ENCODE measurements at regions not wholly inside any gene's neighbourhood (a gene's known extent, or its start where the extent isn't known, plus 50 kb on each side); places are given as distances from the start of the nearest gene placed in this dataset.

DNA sequence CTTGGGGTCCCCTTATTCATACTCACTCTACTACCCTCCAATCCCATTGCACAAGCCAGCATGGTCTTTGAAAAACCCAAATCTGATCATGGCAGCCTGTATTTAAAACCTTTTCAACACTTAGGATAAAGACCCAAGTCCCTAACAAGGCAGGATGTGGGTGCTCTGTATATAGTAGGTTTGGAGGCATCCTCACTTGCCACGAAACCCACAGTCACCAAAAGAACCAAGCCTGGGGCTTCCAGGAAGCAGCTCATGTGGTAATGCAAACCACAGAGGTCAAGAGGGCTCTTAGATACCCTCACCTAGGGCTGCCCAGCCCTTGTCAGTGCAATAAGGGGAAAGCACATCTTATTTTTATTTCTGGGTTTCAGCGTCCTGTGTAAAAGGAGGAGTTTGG is 218.6 kb upstream of the ASIC2 start:
- DNase-seq (ENCODE audit: extremely low read depth, low read depth): no peak

DNA sequence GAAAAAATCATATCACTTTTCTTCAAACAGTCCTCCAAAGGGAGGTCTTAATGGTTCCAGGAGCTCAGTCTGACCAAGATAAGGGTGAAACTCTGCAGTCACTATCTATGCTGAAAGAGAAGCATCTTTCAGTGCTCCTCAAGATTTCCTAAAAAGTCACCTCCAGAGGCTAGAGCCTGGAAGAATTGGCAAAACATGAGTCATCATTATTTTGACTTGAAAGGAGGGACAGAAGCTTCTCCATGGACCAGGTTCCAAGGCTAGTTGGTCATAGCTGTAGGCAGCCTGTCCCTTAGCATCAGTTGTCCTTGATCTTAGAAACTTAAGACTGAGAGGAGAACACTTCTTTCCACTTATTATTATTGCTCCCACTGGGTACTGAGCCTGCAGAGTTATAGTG is 219.0 kb upstream of the ASIC2 start:
- DNase-seq (ENCODE audit: extremely low read depth, low read depth): no peak

DNA sequence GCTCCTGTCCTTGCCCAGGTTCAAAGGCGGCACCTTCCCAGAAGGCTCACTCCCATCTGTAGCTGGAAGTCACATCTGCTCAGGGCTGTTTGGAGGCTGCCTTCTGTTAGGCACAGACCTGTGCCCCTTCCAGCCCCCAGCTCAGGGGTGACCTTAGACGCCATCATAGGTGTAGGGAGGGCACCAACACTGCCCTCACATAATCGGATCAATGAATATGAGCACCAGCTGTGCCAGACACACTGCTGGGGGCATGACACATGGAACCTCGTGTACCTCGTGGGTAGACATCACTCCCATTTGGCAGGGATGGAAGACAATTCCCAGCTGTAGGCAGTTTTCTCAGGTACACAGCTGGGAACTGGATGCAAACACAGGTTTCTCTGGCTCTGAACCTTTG is 220.7 kb upstream of the ASIC2 start:
- no peak for DNase-seq (ENCODE audit: extremely low read depth, low read depth)

DNA sequence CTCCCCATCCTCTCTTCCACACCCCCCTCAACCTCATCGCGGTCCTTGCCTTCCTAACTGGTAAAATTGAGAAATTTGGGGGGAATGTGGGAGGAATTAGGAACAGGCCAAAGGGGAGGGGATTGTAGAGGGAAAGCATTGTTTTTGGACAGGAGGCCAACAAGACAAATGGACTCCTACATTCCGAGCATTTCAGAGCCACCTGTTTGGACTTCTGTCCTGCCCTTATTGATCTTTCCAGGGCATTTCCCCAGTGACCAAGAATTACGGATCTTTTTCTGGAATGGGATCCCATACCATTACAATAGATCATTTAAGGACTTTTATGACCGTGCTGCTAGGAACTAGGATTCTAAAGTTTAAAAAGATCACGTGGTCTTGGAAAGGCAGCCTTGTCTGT is 221.3 kb upstream of the ASIC2 start:
- no peak for DNase-seq (ENCODE audit: extremely low read depth, low read depth)

DNA sequence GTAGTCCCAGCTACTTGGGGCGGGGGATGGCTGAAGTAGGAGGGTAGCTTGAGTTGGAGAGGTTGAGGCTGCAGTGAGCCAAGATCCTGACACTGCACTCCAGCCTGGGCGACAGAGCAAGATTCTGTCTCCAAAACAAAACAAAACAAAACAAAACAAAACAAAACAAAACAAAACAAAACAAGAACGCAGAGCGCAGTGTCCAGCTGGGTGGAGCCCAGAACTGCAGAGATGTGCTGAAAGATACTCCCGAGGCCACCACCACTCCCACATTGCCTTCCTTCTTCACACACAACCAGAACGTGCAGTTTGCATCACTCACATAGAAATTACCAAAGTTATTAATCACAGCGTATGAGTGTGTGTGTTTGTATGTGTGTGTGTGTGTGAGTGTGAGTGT is 222.9 kb upstream of the ASIC2 start:
- no peak for DNase-seq (ENCODE audit: extremely low read depth, low read depth)

DNA sequence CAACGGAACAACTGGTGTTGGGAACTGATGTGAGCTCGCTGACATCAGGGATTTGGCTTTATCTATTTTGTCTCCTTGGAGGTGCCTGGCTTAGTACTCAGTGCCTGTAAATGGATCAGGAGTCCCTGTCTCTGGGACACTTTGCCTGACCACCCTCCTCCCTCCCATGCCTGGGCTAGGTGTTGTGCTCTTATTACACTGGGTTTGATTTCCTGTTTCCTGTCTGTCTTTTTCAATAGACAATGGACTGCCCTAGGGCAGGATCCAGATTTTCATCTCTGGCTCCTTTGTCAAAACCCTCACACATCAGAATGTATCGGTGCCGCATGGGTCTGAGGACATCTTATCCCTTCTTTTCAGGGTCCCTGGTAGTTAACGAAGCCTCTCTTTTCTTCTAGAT is 223.6 kb upstream of the ASIC2 start:
- no peak for DNase-seq (ENCODE audit: extremely low read depth, low read depth)

DNA sequence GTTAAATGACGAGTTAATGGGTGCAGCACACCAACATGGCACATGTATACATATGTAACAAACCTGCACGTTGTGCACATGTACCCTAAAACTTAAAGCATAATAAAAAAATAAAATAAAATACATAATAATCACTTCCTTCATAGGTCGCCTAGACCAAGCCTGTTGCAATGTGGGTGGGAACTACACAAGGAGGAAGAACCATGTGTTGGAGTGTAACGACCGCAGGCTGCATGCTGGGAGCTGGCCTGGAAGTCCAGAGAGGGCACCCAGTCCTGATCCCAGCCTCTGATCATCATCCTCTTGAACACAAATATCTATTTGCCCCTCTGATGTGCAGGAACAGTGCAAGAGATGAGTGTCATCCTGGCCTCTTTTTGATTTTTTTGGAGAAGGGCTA is 224.7 kb upstream of the ASIC2 start:
- DNase-seq (ENCODE audit: extremely low read depth, low read depth): no peak

DNA sequence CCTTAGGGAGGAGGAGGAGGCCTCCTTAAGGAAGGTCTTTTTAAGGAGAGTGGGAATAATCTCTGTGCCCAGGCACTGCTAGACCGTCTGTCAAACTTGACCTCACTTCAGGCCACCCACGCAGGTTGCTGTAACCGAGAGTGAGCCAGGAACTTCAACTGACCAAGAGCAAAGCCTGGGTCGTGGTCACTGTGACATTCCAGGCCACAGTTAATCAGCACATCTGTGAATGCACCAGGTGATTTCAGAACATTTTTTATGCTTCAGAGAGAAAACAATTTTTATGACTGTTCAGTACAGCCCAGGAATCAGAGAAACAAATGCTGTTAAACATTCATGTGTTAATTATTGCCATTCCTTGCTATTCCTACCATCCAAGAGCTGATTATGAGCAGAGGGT is 226.6 kb upstream of the ASIC2 start:
- no peak for DNase-seq (ENCODE audit: extremely low read depth, low read depth)

DNA sequence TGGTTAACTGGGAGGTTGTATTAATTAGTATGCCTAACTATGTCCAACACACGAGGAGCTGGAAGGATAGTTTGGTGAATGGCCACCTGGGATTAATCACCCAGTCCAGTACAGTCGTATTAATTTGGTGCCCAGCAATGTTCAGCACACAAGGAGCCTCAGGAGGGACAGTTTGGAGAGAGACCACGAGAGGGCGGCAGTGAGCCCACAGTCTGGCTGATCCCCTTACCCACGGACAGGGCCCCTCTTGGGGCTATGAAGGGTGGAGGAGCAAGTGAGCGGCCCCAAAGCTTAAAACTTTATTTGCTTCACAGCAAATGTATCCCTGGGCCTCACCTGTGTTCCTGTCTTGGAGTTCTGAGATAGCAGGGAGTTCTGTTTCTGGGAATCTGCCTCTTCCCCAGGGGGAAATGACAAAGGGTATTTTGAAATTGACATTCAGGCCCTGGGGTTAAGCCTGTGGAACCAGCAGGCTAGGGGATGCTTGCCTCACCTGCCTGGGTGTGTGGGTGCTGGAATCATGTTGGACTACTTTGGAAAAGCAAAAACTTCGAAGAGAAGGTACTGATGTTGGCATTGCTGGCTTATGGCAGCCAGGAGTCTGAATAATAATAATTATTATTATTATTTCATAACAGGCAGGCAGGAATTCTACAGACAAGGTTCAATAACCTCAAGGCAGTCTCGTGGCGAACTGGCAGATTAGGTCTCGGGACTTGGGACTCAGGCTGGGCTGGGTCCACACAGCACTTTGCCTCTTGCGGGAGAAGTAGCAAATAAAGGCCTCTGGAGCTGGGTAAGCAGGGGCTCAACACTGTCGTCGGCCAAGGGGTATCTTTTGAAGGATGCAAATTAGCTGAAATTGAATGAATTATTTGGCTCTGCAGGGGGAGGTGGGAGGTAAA is 227.6 kb upstream of the ASIC2 start:
- peak; percentile 9 for DNase-seq (ENCODE audit: extremely low read depth, low read depth)

DNA sequence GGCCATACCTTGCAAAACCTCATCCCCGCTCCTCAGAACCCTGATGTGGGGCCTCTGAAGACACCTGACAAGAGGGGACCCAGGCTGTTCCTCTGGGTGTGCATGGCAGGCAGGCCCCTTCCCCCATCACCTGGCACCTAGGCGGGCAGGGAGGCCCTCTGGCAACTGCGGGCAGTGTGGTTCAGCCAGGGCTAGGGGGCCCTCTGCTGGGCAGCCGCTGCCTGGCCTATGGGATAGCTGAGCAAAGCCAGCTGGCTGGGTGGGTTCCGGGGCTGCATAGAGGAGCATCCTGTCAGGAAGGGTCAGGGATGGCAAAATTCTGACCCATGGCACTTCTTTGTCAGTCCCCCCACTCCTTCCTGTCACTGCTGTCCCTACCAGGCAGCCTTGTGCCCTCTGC is 228.7 kb upstream of the ASIC2 start:
- DNase-seq (ENCODE audit: extremely low read depth, low read depth): no peak

DNA sequence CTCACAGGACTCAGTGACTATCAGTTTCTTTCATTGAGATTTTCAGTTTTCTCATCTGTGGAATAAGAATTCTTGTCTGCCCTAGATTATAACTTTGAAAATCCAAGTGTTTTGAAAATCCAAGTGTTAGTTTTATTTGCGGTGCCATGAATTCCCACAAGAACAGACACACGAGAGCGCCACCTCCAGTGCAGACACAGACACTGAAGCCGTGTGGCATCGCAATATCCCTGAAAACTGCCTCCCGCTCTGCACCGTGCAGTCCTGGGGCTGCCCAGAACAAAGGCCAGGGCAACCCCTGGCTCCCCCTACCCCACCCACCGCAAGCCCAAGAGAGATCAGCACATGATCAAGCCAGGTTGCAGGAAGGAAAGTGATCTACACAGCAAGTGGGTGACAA is 229.5 kb upstream of the ASIC2 start:
- DNase-seq (ENCODE audit: extremely low read depth, low read depth): no peak

DNA sequence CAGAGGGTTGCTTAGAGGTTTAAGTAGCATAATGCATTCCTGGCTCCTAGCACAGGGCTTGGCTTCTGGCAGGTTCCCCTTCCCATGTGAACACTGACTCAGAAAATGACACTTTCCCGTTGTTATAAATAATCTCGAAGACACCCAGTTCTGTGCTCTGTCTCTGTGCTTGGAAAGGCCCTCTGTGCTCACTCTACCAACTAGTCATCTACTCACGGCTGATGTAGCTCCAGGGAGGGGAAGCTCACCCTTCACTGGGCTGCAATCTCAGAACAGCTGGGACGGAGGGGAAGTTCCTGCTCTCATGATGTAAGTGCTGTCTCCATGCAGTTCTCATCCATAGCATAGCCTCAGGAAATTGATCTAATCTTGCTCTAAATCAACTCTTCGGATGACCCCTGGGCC is 230.5 kb upstream of the ASIC2 start:
- no peak for DNase-seq (ENCODE audit: extremely low read depth, low read depth)

DNA sequence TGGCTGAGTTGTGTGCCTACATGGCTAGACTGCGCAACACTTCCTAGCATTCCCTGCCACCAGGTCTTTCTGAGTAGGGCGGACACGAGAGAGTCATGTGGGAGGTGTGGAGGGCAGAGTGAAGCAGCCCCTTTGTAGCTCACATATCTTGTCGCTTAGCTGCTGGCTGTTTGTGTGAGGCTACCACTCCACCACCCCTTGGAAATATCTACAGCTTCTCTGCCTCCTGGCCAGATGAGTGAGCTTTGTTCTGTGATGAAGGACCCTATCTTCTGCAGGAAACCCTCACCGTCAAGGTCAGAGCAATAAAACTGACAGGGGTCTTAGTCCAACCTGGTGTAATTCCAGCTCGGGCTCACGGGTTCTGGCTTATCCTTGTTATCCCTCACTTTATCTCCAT is 232.1 kb upstream of the ASIC2 start:
- no peak for DNase-seq (ENCODE audit: extremely low read depth, low read depth)

DNA sequence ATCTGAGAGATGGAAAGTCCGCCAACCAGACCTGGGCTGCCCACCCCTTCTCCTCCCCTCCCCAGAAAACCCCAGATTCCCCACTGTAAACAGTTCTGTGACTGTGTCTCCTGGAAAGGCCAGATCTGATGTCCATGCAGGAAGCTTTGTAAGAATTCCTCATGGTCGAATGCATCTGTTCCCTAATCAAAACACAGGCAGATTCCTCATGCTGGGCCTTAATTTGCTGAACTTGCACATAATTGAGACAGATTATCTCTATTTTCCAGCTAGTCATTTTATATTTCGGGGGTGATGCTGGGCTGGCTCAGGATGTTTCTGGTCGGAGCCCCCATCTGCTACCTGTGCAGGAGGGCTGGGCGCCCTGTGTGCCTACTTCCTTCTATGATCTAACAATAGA is 233.6 kb upstream of the ASIC2 start:
- no peak for DNase-seq (ENCODE audit: extremely low read depth, low read depth)

DNA sequence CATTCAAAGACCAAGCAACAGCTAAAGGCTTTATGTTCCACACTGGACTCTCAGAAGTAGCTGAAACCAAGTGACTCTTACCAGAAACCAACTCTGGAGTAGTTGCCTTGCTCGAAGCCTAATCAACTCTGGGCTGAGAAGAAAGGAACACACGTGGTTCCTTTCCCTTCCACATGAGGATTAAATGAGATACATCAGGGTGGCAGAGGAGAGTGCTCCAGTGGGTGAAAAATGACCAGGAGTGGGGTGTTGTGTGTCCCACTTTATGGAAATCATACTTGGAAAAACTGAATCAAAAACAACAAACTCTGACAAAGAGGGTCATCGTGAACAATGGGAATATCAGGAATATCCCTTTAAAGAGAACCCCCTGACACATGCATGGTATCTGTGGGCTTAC is 234.2 kb upstream of the ASIC2 start:
- DNase-seq (ENCODE audit: extremely low read depth, low read depth): no peak

DNA sequence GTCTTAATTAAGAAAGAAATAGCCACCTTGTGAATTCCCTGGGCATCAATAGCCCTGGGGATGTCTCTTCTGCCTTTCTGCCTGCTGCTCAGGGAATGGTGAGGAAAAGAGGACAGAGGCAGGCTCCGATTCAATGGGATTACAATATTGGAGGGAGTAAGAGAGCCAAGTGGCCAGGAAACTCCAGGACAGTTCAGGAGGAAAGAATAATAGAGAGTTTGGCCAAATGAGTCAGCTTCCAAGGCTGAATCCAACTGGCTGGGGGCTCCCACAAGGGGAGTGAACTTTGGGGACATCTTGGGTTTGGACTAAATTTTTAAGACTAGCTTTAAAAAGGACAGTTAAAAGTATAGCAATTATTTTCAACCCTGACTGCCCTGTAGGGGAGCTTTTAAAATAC is 235.8 kb upstream of the ASIC2 start:
- no peak for DNase-seq (ENCODE audit: extremely low read depth, low read depth)

DNA sequence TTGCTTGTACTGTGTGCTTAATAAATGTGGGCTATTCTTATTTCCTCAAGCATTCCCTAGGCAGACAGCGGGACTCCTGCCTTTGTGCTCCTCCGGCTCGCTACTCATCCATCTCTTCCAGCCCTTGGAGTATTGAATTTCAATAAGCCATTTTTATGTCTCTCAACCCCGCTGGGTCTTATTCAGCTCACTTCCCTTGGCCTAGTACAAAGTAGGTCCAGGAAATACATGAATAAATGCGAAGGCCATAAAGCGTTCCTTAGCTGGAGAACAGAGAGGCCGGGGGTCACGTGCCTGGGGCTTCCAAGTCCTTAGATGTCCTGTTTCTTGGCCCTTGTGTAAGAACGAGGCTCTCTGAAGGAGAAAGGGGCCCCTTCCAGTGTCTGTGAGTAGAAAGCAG is 236.7 kb upstream of the ASIC2 start:
- no peak for DNase-seq (ENCODE audit: extremely low read depth, low read depth)

DNA sequence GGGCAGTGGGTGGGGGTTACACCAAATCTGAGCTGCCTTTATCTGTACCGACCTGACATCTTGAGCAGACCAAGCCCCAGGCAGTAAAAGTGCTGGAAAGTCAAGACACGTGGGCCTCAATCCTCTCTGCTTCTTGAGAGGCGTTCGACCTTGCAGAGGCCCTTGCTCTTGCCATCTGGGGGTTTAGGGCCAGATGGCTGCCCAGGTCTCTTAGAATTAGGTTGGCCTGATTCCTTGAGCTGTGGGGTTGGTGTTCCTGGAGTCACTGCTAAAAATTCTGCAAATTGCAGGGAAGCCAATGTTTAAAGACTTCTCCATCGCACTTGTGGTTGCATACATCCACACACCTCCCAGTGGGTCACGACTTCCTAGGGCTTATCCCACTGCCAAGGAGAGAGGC is 238.2 kb upstream of the ASIC2 start:
- no peak for DNase-seq (ENCODE audit: extremely low read depth, low read depth)

DNA sequence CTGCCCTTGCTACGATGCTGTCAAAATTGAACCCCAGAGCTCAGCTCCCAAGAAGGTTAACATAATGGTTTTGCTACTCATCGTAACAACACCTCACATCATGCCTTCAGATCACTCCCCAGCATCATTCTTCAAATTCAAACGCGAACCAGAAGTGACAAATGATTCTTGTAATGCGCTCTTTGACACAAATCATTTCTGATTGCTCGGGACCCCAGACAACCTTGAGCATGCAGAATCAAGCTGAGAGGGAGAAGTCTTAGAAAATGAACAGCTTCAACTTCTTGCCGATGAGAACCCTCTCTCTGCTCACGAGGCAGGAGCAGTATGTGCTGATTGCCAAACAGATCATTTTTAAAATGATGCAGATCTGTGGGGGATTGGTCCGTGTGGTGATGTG is 241.0 kb upstream of the ASIC2 start:
- no peak for DNase-seq (ENCODE audit: extremely low read depth, low read depth)

DNA sequence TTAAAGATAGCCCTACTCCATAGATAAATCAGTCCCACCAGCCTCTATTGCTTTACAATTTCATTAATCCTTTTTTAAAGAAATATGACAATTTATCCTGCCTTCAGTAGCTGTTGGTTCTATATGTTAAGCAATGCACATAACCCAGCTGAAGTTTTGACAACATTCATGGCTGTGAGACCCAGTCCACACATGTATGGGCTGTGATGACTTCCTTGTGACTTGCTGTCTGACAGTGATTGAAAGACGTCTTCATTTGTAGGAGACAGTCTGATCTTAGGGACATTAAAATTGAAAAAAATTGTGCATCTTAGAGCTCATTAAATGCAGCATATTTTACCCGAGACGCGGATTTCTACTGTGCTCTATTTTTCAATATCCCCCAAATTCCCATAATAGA is 252.0 kb upstream of the ASIC2 start:
- DNase-seq (ENCODE audit: extremely low read depth, low read depth): no peak

DNA sequence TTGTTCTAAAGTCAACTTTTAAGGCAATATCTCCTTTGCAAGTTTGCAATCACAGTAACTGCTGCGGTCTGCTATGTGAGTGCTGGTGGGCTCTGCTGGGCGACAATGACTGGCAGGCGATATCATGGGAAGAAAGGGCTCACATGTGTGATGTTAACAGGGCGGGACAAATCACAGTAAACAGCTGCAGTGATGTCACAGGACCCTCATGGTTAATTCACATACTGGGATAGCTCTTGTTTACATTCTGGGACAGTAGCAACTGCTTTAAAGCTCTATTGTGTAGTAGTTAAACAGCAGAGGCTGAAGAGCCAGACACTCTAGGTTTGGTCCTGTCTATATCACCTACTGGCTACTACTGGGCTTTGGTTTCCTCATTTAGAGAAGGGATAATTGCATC is 257.2 kb upstream of the ASIC2 start:
- no peak for DNase-seq (ENCODE audit: extremely low read depth, low read depth)

DNA sequence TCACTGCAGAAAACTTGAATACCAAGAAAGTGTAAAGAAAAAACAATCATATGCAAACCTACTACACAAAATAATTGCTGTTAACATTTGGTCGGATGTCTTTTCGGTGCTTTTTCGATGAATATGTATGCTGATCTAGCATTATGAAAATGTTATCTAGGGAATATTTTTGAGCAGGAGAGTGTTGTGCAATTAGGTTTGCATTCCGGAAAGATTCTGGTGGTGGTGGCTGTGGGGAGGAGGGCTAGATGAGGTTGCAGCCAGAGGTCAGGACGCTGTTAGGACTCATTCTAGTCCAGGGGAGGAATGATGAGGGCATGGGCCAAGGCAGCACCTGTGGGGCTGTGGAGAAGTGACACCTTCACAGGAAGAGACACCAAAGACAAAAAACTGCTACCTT is 258.0 kb upstream of the ASIC2 start:
- no peak for DNase-seq (ENCODE audit: extremely low read depth, low read depth)

DNA sequence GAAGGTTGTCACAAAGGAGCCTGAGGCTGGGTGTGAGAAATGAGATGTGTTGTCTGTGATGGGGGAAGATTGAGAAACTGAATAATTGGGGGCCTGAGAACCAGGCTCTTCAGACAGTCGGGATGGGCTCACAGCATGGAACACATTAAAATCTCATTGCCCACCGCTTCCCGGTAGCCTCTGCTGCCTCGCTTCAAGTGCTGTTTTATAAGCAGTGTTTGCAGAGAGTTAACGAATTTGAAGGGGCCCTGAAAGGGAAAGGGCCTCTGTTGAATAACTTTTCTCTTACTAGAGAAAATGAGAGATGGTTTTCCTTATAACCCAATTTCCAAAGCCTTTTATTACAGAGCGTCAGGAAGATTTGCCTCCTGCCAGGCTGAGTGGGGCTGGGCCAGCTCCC is 258.8 kb upstream of the ASIC2 start:
- DNase-seq (ENCODE audit: extremely low read depth, low read depth): no peak

All from NCI-H460 (cell line).